Stomach (tissue), 8 donors: ENCODE measurements at regions not wholly inside any gene's neighbourhood (a gene's known extent, or its start where the extent isn't known, plus 50 kb on each side); places are given as distances from the start of the nearest gene placed in this dataset.

ENCODE experiments used
- DNase-seq, 2 donors: peaks; one replicate each; pipeline versions ENCODE4 v3.0.0 to v3.0.0-alpha.2; 2013 to 2019
- H3K27ac ChIP-seq, 5 donors: fragments of 200-600 bp in 4 of 5; sonication (generic) in 4 of 5; one replicate each; pipeline ENCODE4 v1.5.1; 2013 to 2019; ENCODE audit warnings: mild to moderate bottlenecking in 1 of 5, moderate library complexity in 1 of 5
- H3K27me3 ChIP-seq, 3 donors: fragments of 200-600 bp; sonication (generic); one replicate each; pipeline ENCODE4 v1.5.1; 2017 to 2019; ENCODE audit warnings: mixed run types in 1 of 3
- H3K36me3 ChIP-seq, 4 donors: fragments of 200-600 bp; sonication (generic); 1 replicate in 3 of 4; 2 replicates in 1 of 4; pipeline ENCODE4 v1.5.1; 2016 to 2019
- H3K4me1 ChIP-seq, 4 donors: fragments of 200-600 bp; sonication (generic); one replicate each; pipeline ENCODE4 v1.5.1; 2016 to 2019
- H3K4me3 ChIP-seq, 4 donors: fragments of 200-600 bp; sonication (generic) in 3 of 4; one replicate each; pipeline ENCODE4 v1.5.1; 2016 to 2019; ENCODE audit warnings: mild to moderate bottlenecking in 1 of 4
- H3K9me3 ChIP-seq, 4 donors: fragments of 200-600 bp; sonication (generic); one replicate each; pipeline ENCODE4 v1.5.1; 2016 to 2019
- EP300 ChIP-seq: sonication (generic); formaldehyde crosslinking; IDR thresholded peaks from one replicate; pipeline ENCODE4 v1.6.1; 2017; ENCODE audit warnings: antibody characterized with exemption
- POLR2A ChIP-seq, 4 donors: fragments of 450-650 bp; IDR thresholded peaks; one replicate each; pipeline ENCODE4 v1.6.1; 2016; ENCODE audit warnings: antibody characterized with exemption in 4 of 4, control low read depth in 2 of 4, mild to moderate bottlenecking in 1 of 4, moderate library complexity in 1 of 4
- POLR2AphosphoS5 ChIP-seq, 3 donors: sonication (generic); formaldehyde crosslinking; IDR thresholded peaks; one replicate each; pipeline ENCODE4 v1.6.1; 2016; ENCODE audit warnings: antibody characterized with exemption in 3 of 3
- WGBS, 5 donors: extraction: QIAGEN DNeasy Blood & Tissue Kit in 3 of 5; methylation state at CpG; one replicate each; pipeline versions ENCODE4 v1.1.5 to v1.1.7; 2013 to 2018; 5-methylcytosine and 5-hydroxymethylcytosine counted together
- intact Hi-C: fragments of 100-400 bp; cut with DNase I; formaldehyde crosslinking; loops from one replicate; pipeline ENCODE4 v1.15.1; 2023; ENCODE audit warnings: low total_unique reads
- TF ChIP-seq, protein P1 (sequence below), 7 experiments: fragments of 450-650 bp in 4 of 7; fragments of 200-600 bp in 3 of 7; sonication (generic) in 3 of 7; IDR thresholded peaks; one replicate each; pipeline ENCODE4 v1.5.1; 2016 to 2019; ENCODE audit warnings: antibody characterized with exemption in 7 of 7, control low read depth in 2 of 7, mild to moderate bottlenecking in 1 of 7
- donor health status: healthy with polysubstance abuse.
- donor health status: Bipolar disorder and iron deficiency.
- donor health status: healthy.

DNA sequence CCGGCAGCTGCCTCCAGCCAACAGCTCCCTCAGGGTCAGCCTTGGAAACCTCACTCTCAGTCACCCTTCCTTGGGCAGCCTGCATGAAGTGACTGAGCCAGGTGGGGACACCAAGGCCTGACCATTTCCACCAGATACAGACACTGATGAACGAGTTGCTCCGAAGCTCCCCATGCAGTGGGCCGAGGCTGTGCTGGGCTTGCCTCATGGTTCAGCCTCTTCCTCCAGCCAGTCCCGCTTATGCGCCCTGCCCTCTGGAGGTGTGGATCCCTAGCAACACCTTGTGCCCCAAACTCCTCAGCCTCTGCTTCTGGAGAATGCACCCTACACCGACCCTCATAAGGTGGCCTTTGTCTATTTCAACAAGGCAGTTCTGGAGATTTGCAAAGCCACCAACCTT is 236.0 kb downstream of the RRAGC start:
- Histone ChIP-seq H3K27me3 (no peaks in the 10 kb centered on the region), H3K4me3 (no peak overlapping the region), H3K9me3 (no peaks in the 10 kb centered on the region), H3K4me1 (peaks cover 0 to 8% (median 0%) of the 10 kb centered on the region in 4 donors), H3K36me3 (no peaks in the 10 kb centered on the region), H3K27ac (no peak overlapping the region)
- TF ChIP-seq, protein P1, sequence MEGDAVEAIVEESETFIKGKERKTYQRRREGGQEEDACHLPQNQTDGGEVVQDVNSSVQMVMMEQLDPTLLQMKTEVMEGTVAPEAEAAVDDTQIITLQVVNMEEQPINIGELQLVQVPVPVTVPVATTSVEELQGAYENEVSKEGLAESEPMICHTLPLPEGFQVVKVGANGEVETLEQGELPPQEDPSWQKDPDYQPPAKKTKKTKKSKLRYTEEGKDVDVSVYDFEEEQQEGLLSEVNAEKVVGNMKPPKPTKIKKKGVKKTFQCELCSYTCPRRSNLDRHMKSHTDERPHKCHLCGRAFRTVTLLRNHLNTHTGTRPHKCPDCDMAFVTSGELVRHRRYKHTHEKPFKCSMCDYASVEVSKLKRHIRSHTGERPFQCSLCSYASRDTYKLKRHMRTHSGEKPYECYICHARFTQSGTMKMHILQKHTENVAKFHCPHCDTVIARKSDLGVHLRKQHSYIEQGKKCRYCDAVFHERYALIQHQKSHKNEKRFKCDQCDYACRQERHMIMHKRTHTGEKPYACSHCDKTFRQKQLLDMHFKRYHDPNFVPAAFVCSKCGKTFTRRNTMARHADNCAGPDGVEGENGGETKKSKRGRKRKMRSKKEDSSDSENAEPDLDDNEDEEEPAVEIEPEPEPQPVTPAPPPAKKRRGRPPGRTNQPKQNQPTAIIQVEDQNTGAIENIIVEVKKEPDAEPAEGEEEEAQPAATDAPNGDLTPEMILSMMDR (IDR thresholded peaks at IDR 0.05), result no peak
- TF ChIP-seq POLR2A (IDR thresholded peaks at IDR 0.05) (no peak), EP300 (no peak), POLR2AphosphoS5 (IDR thresholded peaks at IDR 0.05) (no peak)
- DNase-seq, result no peak
- intact Hi-C loops, result no loop called here
- 81 to 92% (median 89%) methylated on average over 4 to 7 of the region's 7 CpGs for WGBS, 5 donors

DNA sequence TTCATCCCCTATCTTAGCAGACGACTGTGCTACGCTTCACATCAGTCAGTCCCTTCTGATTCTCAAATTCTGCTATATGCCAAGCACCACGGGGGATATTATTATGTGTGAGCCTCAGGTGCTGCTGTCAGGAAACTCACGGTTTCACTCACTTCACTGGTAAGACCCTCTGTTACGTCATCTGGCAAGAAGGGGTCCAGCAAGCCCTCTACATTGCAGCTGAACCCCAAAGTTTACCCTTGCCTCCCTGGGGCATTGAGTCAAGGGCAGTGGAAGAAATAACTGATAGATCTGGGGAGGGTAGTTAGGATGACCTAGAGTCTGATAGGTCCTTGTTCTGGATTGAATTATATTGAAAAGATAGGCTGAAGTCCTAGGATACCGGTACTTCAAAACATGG is 237.4 kb downstream of the RRAGC start:
- peaks cover 0 to 2% (median 0%) of the 10 kb centered on the region in 3 donors for H3K27me3 ChIP-seq
- H3K4me1 ChIP-seq, result peaks cover 0 to 8% (median 0%) of the 10 kb centered on the region in 4 donors
- H3K9me3 ChIP-seq, result no peaks in the 10 kb centered on the region
- 84 to 90% (median 88%) methylated on average over 6 of the region's 6 CpGs for WGBS, 5 donors
- H3K36me3 ChIP-seq, result no peaks in the 10 kb centered on the region
- H3K27ac ChIP-seq, result no peak overlapping the region
- no peak for DNase-seq
- intact Hi-C loops, result no loop called here
- H3K4me3 ChIP-seq, result no peak overlapping the region
- TF ChIP-seq POLR2A (IDR thresholded peaks at IDR 0.05), result no peak
- no peak for TF ChIP-seq EP300
- TF ChIP-seq POLR2AphosphoS5 (IDR thresholded peaks at IDR 0.05), result no peak
- TF ChIP-seq, protein P1 (IDR thresholded peaks at IDR 0.05), result no peak

DNA sequence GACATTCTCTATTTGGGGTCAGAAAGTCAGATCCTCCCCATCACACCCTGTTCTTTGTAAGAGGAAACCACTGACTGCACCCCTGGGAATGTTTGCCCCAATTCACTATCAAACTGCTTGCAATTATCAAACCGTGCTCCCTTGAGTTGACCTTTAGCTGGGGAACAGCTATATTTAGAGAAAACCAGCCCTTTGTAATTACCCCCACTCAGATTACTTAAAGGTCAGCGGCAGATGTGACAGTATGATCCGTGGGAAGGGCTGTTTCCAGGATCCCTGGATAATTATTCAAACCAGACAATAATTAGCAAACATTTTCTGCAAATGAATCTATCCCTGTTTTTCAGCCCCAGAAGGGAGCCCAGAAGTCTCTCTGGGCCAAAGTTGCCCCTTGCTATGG is 242.7 kb downstream of the RRAGC start:
- no peaks in the 10 kb centered on the region for H3K4me1 ChIP-seq
- intact Hi-C loops, result no loop called here
- TF ChIP-seq POLR2A (IDR thresholded peaks at IDR 0.05) (no peak), POLR2AphosphoS5 (IDR thresholded peaks at IDR 0.05) (no peak), EP300 (no peak)
- TF ChIP-seq, protein P1 (IDR thresholded peaks at IDR 0.05), result no peak
- H3K27me3 ChIP-seq, result peaks cover 0 to 27% (median 0%) of the 10 kb centered on the region in 3 donors
- DNase-seq, result no peak
- H3K27ac ChIP-seq, result no peak overlapping the region
- H3K9me3 ChIP-seq, result no peaks in the 10 kb centered on the region
- WGBS, 5 donors, result 39 to 62% (median 47%) methylated on average over 3 of the region's 3 CpGs
- H3K36me3 ChIP-seq, result no peaks in the 10 kb centered on the region
- H3K4me3 ChIP-seq, result no peak overlapping the region

DNA sequence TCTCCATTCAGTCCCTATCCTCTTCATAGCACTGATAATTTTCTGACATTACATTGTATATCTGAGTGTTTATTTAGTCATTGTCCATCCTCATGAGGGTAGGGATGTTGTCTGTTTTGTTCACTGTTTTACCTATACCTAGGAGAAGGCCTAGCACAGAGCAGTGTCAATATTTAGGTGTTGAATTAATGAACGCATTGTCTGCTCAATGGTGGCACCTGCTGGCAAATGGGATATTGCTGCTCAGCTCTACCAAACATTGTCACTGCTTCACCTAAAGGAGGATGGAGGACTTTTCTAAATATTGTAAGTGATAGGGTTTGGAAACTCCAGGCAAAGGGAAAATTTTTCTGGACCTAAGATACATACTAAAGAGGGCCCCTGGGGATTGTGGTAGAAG is 243.9 kb downstream of the RRAGC start:
- H3K36me3 ChIP-seq, result no peaks in the 10 kb centered on the region
- no peak for DNase-seq
- no peaks in the 10 kb centered on the region for H3K4me1 ChIP-seq
- no peak overlapping the region for H3K27ac ChIP-seq
- intact Hi-C loops, result no loop called here
- TF ChIP-seq POLR2A (IDR thresholded peaks at IDR 0.05), result no peak
- TF ChIP-seq POLR2AphosphoS5 (IDR thresholded peaks at IDR 0.05), result no peak
- no peak for TF ChIP-seq EP300
- TF ChIP-seq, protein P1 (IDR thresholded peaks at IDR 0.05), result no peak
- no peaks in the 10 kb centered on the region for H3K9me3 ChIP-seq
- 84 to 93% (median 88%) methylated on average over 1 of the region's 1 CpG for WGBS, 5 donors
- no peak overlapping the region for H3K4me3 ChIP-seq
- H3K27me3 ChIP-seq, result peaks cover 0 to 27% (median 0%) of the 10 kb centered on the region in 3 donors
